ENCODE measurements at regions not wholly inside any gene's neighbourhood (a gene's known extent, or its start where the extent isn't known, plus 50 kb on each side); places are given as distances from the start of the nearest gene placed in this dataset.

GRCh38 chr7:112908086-112908485 is 117.9 kb upstream of the TMEM168 start:
- no peak for TF ChIP-seq CTCF (conservative IDR thresholded peaks at IDR 0.05)
- TF ChIP-seq ZFX (IDR thresholded peaks at IDR 0.05): no peak

All from C4-2B (cell line).